SU-DHL-6 (cell line): ENCODE measurements at regions not wholly inside any gene's neighbourhood (a gene's known extent, or its start where the extent isn't known, plus 50 kb on each side); places are given as distances from the start of the nearest gene placed in this dataset.

Experiments used
- CTCF ChIP-seq: fragments of 200-600 bp; sonication (generic); IDR thresholded peaks from one replicate; pipeline ENCODE4 v1.5.1; 2017; ENCODE audit warnings: antibody characterized with exemption, mild to moderate bottlenecking, low read length, moderate library complexity; ENCODE audit not compliant: insufficient read depth, poor library complexity, severe bottlenecking
- EZH2phosphoT487 ChIP-seq: fragments of 200-600 bp; sonication (generic), shearing (Covaris generic); conservative IDR thresholded peaks from 2 replicates; pipeline ENCODE4 v1.6.1; 2018; ENCODE audit warnings: mild to moderate bottlenecking, antibody characterized with exemption, low read length, moderate library complexity, mixed read lengths

- TF ChIP-seq CTCF (no peak), EZH2phosphoT487 (no peak)
These were observed 196.4 kb upstream of the HES1 start for GRCh38 chr3:193939527-193939926.
